OCI-LY7 (cell line): ENCODE measurements at regions not wholly inside any gene's neighbourhood (a gene's known extent, or its start where the extent isn't known, plus 50 kb on each side); places are given as distances from the start of the nearest gene placed in this dataset.

Experiments used
- BruUV-seq: library from RNA; stranded (reverse); fragments of 400-500 nt; replicated peaks from 2 replicates; lab custom pipeline; 2021; lab: Mats Ljungman, UMichigan
- CTCF ChIA-PET: fragments of 300-600 bp; sonication (Branson Sonifier 250); formaldehyde crosslinking; loops from one replicate; lab custom pipeline; 2022; ENCODE audit warnings: antibody characterized with exemption; ENCODE audit not compliant: unreplicated experiment; lab: Charles Lee
- POLR2A ChIA-PET: fragments of 300-600 bp; sonication (Branson Sonifier 250); formaldehyde crosslinking; loops from one replicate; lab custom pipeline; 2022; ENCODE audit warnings: antibody characterized with exemption; lab: Charles Lee
- DNase-seq: peaks from one replicate; pipeline ENCODE4 v3.0.0-alpha.2; 2015; ENCODE audit warnings: low spot score
- H2AFZ ChIP-seq: fragments of 200-600 bp; sonication (generic), shearing (Covaris generic); 2 replicates; pipeline ENCODE4 v1.6.1; 2014; ENCODE audit warnings: mild to moderate bottlenecking, antibody characterized with exemption, low read length, moderate library complexity
- H3K27ac ChIP-seq: fragments of 200-600 bp; sonication (generic); 2 replicates; pipeline ENCODE4 v1.5.1; 2014; ENCODE audit warnings: mixed run types, low read depth, mild to moderate bottlenecking, moderate library complexity, low read length, inconsistent platforms; ENCODE audit not compliant: poor library complexity, severe bottlenecking
- H3K36me3 ChIP-seq: fragments of 200-600 bp; sonication (generic); 2 replicates; pipeline ENCODE4 v1.6.1; 2014; ENCODE audit warnings: mild to moderate bottlenecking, antibody characterized with exemption, low read length, moderate library complexity, mixed read lengths; ENCODE audit not compliant: insufficient read depth
- H3K4me1 ChIP-seq: fragments of 200-600 bp; sonication (generic); 2 replicates; pipeline ENCODE4 v1.5.1; 2014; ENCODE audit warnings: mild to moderate bottlenecking, low read length; ENCODE audit not compliant: insufficient read depth, poor library complexity, severe bottlenecking
- H3K4me2 ChIP-seq: fragments of 200-600 bp; sonication (generic); 2 replicates; pipeline ENCODE4 v1.6.1; 2014; ENCODE audit warnings: mild to moderate bottlenecking, low read length
- H3K4me3 ChIP-seq: fragments of 200-600 bp; sonication (generic); 2 replicates; pipeline ENCODE4 v1.5.1; 2014; ENCODE audit warnings: mild to moderate bottlenecking, low read depth, low read length; ENCODE audit not compliant: poor library complexity, severe bottlenecking
- H3K79me2 ChIP-seq: fragments of 200-600 bp; sonication (generic); 2 replicates; pipeline ENCODE4 v1.6.1; 2016; ENCODE audit warnings: low read depth, mild to moderate bottlenecking, low read length, moderate library complexity, mixed read lengths; ENCODE audit not compliant: insufficient read depth
- H3K9me2 ChIP-seq: fragments of 200-600 bp; sonication (generic); 2 replicates; pipeline ENCODE4 v1.6.1; 2016; ENCODE audit warnings: mild to moderate bottlenecking, low read length, mixed read lengths; ENCODE audit not compliant: insufficient read depth
- H3K9me3 ChIP-seq: fragments of 200-600 bp; sonication (generic); 2 replicates; pipeline ENCODE4 v1.6.1; 2014; ENCODE audit warnings: mild to moderate bottlenecking, mixed run types, low read length, mixed read lengths
- H4K20me1 ChIP-seq: fragments of 200-600 bp; sonication (generic); 2 replicates; pipeline ENCODE4 v1.6.1; 2014; ENCODE audit warnings: mild to moderate bottlenecking, antibody characterized with exemption, low read length, moderate library complexity, mixed read lengths; ENCODE audit not compliant: insufficient read depth
- CTCF ChIP-seq: fragments of 200-600 bp; sonication (generic); conservative IDR thresholded peaks from 2 replicates; pipeline ENCODE4 v1.5.1; 2014; ENCODE audit warnings: mild to moderate bottlenecking, antibody characterized with exemption, low read length, moderate library complexity, mixed read lengths
- EZH2phosphoT487 ChIP-seq: fragments of 200-600 bp; sonication (generic); IDR thresholded peaks from 2 replicates; pipeline ENCODE4 v1.6.1; 2018; ENCODE audit warnings: low read depth, borderline replicate concordance, mild to moderate bottlenecking, mixed run types, antibody characterized with exemption, low read length, moderate library complexity, mixed read lengths
- intact Hi-C: fragments of 100-400 bp; cut with micrococcal nuclease; formaldehyde crosslinking; loops from one replicate; pipeline ENCODE4 v1.10.0; 2022; ENCODE audit not compliant: unreplicated experiment

- CTCF ChIA-PET: no interaction called here
- Histone ChIP-seq H3K36me3 (no peaks in the 10 kb centered on the region), H3K4me3 (no peak overlapping the region), H3K4me2 (no peak overlapping the region), H3K9me3 (no peaks in the 10 kb centered on the region), H4K20me1 (no peaks in the 10 kb centered on the region), H3K9me2 (no peaks in the 10 kb centered on the region), H3K79me2 (no peaks in the 10 kb centered on the region), H2AFZ (no peak overlapping the region), H3K4me1 (no peaks in the 10 kb centered on the region), H3K27ac (no peak overlapping the region)
- POLR2A ChIA-PET: no interaction called here
- no TSS peak for BruUV-seq
- intact Hi-C loops: no loop called here
- no peak for DNase-seq
- no peak for TF ChIP-seq EZH2phosphoT487
- no peak for TF ChIP-seq CTCF
Observed at GRCh38 chr12:58621126-58621525, 299.2 kb downstream of the LRIG3 start.

- Histone ChIP-seq H3K4me1 (no peaks in the 10 kb centered on the region), H3K27ac (no peak overlapping the region), H3K4me2 (no peak overlapping the region), H3K9me2 (no peaks in the 10 kb centered on the region), H3K4me3 (no peak overlapping the region), H2AFZ (no peak overlapping the region), H4K20me1 (no peaks in the 10 kb centered on the region), H3K9me3 (no peaks in the 10 kb centered on the region), H3K79me2 (no peaks in the 10 kb centered on the region), H3K36me3 (no peaks in the 10 kb centered on the region)
- TF ChIP-seq EZH2phosphoT487: no peak
- TF ChIP-seq CTCF: no peak
- CTCF ChIA-PET: no interaction called here
- no peak for DNase-seq
- intact Hi-C loops: no loop called here
- POLR2A ChIA-PET: no interaction called here
- BruUV-seq: no TSS peak
Observed at GRCh38 chr12:58629376-58629775, 290.9 kb downstream of the LRIG3 start.

- Histone ChIP-seq H2AFZ (no peak overlapping the region), H3K79me2 (no peaks in the 10 kb centered on the region), H3K9me3 (no peaks in the 10 kb centered on the region), H3K9me2 (no peaks in the 10 kb centered on the region), H4K20me1 (no peaks in the 10 kb centered on the region), H3K27ac (no peak overlapping the region), H3K4me2 (no peak overlapping the region), H3K4me3 (no peak overlapping the region), H3K36me3 (no peaks in the 10 kb centered on the region), H3K4me1 (no peaks in the 10 kb centered on the region)
- TF ChIP-seq EZH2phosphoT487 (no peak), CTCF (no peak)
- intact Hi-C loops: no loop called here
- POLR2A ChIA-PET: interaction anchor here (0.7 to 0.8 kb wide), 3 partner anchors 9 to 1504 kb away, joined by 3 to 4 read pairs (median 3); no protein-coding TSS in a partner anchor
- no peak for DNase-seq
- CTCF ChIA-PET: no interaction called here
- no TSS peak for BruUV-seq
Observed at GRCh38 chr12:58633479-58633878, 286.8 kb downstream of the LRIG3 start.
